ENCODE measurements at regions not wholly inside any gene's neighbourhood (a gene's known extent, or its start where the extent isn't known, plus 50 kb on each side); places are given as distances from the start of the nearest gene placed in this dataset.

GRCh38 chr1:239185245-239185619 lies 201.1 kb upstream of the CHRM3 start:
- H4K91ac ChIP-seq (ENCODE audit: insufficient read length, low read depth, low read length) = no peak overlapping the region
- H2AFZ ChIP-seq (ENCODE audit: low read length) = no peak overlapping the region
- no peak overlapping the region for H3K56ac ChIP-seq (ENCODE audit: insufficient read length, low read depth, low read length)
- H2AK5ac ChIP-seq (ENCODE audit: insufficient read length, low read length) = no peak overlapping the region
- H3K27ac Mint-ChIP-seq = no peak overlapping the region
- H2BK12ac ChIP-seq (ENCODE audit: insufficient read length, low read depth, low read length) = no peak overlapping the region
- no peak overlapping the region for H4K5ac ChIP-seq (ENCODE audit: insufficient read length, low read depth, low read length)
- no peak overlapping the region for H3K27ac ChIP-seq (ENCODE audit: insufficient read length, low read depth, low read length)
- H3K36me3 Mint-ChIP-seq (ENCODE audit: insufficient read depth in 1 of 3, low read depth in 3 of 3) = peaks cover 0 to 4% (median 0%) of the 10 kb centered on the region in 3 experiments; a peak in 2 of 7 replicates
- no peak overlapping the region for H4K8ac ChIP-seq (replicated peaks; ENCODE audit: insufficient read length, low read depth, low read length)
- H2BK120ac ChIP-seq (ENCODE audit: low read depth, low read length, poor library complexity, severe bottlenecking) = no peak overlapping the region
- no peak for TF ChIP-seq CTCF (conservative IDR thresholded peaks at IDR 0.05)
- H3K23me2 ChIP-seq (ENCODE audit: insufficient read length, low read depth, low read length, poor library complexity, severe bottlenecking) = no peaks in the 10 kb centered on the region
- H3K4ac ChIP-seq (ENCODE audit: low read depth, low read length) = no peak overlapping the region
- H2BK20ac ChIP-seq (ENCODE audit: low read depth, low read length, poor library complexity, severe bottlenecking) = no peak overlapping the region
- H3K9me3 Mint-ChIP-seq = no peaks in the 10 kb centered on the region
- DNase-seq = no peak
- H2BK15ac ChIP-seq (ENCODE audit: low read depth, low read length) = no peak overlapping the region
- H2BK5ac ChIP-seq (ENCODE audit: insufficient read length, low read length) = no peak overlapping the region
- no peak overlapping the region for H3T11ph ChIP-seq (ENCODE audit: low read length)
- H3K4me1 ChIP-seq (ENCODE audit: insufficient read depth, low read length) = no peaks in the 10 kb centered on the region
- no peak overlapping the region for H3K4me3 Mint-ChIP-seq
- H3K4me2 ChIP-seq (ENCODE audit: insufficient read depth, insufficient read length, low read length) = no peak overlapping the region
- no peak overlapping the region for H3K9ac ChIP-seq (ENCODE audit: extremely low read depth, insufficient read length, low read length)
- no peak overlapping the region for H3K23ac ChIP-seq (ENCODE audit: insufficient read length, low read depth, low read length)
- H3K79me1 ChIP-seq (ENCODE audit: insufficient read depth, low read depth, low read length, poor library complexity, severe bottlenecking) = no peaks in the 10 kb centered on the region
- H4K20me1 ChIP-seq (ENCODE audit: control insufficient read depth, insufficient read depth, insufficient read length) = no peaks in the 10 kb centered on the region
- no peaks in the 10 kb centered on the region for H3K27me3 ChIP-seq (ENCODE audit: insufficient read depth, low read length)
- H3K14ac ChIP-seq (ENCODE audit: insufficient read depth, low read length) = no peak overlapping the region
- H3K4me1 Mint-ChIP-seq = 0 out of 4 replicates have a peak, but pooled peaks cover 0 to 5% of the 10 kb centered on the region in 2 experiments
- no peaks in the 10 kb centered on the region for H3K27me3 Mint-ChIP-seq (ENCODE audit: low read depth)
- H3K9me3 ChIP-seq (ENCODE audit: control insufficient read depth, low read depth, low read length) = no peaks in the 10 kb centered on the region
- whole genome bisulfite sequencing (ENCODE audit: extremely low coverage, insufficient read length, low lambda C conversion rate) = no CpG with 5 or more reads among the region's 1 CpG
- no peaks in the 10 kb centered on the region for H3K79me2 ChIP-seq (ENCODE audit: insufficient read depth, low read length)
- no peak overlapping the region for H3K18ac ChIP-seq (ENCODE audit: insufficient read length, low read depth, low read length)
